ENCODE measurements at regions not wholly inside any gene's neighbourhood (a gene's known extent, or its start where the extent isn't known, plus 50 kb on each side); places are given as distances from the start of the nearest gene placed in this dataset.

DNA sequence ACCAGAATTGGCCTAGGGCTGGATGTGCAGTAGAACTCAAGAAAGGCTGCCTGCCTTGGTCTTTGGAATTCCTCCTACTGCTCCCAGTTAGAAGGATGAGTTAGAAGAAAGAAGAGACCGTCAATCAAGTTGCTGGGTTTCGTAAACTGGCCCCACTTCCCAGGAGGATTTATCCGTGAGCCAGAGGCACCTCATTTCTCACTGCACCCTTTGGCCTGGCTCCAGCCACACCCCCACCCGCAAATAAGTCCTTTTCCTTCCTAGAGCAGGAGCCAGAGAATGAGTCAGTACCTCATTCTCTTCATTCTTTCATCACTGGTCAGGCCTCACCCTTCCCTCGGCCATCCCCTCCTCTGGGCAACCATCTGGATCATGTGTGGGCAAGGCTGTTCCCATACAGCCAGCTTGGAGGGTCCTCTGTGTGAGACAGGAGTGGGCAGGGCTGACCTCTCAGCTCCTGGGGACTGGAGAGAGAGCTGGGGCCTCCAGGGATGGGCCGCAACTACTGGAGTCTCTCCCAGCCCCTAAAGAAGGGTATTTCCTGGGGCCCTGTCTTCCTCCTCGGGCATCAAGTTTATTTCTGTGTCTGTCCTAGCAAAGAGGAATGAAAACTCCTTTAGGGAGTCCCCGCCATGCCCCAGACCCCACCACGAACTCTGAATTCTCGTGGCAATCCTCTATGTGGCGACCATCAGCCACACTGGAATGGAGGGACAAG is 87.2 kb upstream of the DUSP5 start:
- TF ChIP-seq, protein P1, sequence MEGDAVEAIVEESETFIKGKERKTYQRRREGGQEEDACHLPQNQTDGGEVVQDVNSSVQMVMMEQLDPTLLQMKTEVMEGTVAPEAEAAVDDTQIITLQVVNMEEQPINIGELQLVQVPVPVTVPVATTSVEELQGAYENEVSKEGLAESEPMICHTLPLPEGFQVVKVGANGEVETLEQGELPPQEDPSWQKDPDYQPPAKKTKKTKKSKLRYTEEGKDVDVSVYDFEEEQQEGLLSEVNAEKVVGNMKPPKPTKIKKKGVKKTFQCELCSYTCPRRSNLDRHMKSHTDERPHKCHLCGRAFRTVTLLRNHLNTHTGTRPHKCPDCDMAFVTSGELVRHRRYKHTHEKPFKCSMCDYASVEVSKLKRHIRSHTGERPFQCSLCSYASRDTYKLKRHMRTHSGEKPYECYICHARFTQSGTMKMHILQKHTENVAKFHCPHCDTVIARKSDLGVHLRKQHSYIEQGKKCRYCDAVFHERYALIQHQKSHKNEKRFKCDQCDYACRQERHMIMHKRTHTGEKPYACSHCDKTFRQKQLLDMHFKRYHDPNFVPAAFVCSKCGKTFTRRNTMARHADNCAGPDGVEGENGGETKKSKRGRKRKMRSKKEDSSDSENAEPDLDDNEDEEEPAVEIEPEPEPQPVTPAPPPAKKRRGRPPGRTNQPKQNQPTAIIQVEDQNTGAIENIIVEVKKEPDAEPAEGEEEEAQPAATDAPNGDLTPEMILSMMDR (IDR thresholded peaks at IDR 0.05): no peak
- DNase-seq (peak in 1 of 14 experiments; percentile 48), ATAC-seq (ENCODE audit: poor library complexity) (no peak)
- Mint-ChIP-seq H3K27ac (no peak overlapping the region), H3K4me1 (ENCODE audit: low read depth) (peaks cover 15% of the 10 kb centered on the region), H3K36me3 (ENCODE audit: low read depth) (no peaks in the 10 kb centered on the region), H3K27me3 (no peaks in the 10 kb centered on the region), H3K4me3 (no peak overlapping the region), H3K9me3 (no peaks in the 10 kb centered on the region)
- no peak overlapping the region for H3K27ac ChIP-seq (ENCODE audit: low read depth in 1 of 2, low read length in 2 of 2)
- POLR2A ChIA-PET: no interaction called here
- peaks cover 18% of the 10 kb centered on the region for H3K4me1 ChIP-seq (ENCODE audit: insufficient read depth, low read length)
- intact Hi-C loops (cut with DNase I, micrococcal nuclease): no loop called here
- H3K4me3 ChIP-seq (ENCODE audit: low read length): no peak overlapping the region
- no peaks in the 10 kb centered on the region for H3K27me3 ChIP-seq (ENCODE audit: control insufficient read depth in 1 of 2, insufficient read depth in 2 of 2, low read length in 2 of 2)
- CTCF ChIA-PET: interaction anchor here (1.1 kb wide), 1 partner anchor 56 kb away, joined by 3 read pairs; no protein-coding TSS in a partner anchor
- no peaks in the 10 kb centered on the region for H3K9me3 ChIP-seq (ENCODE audit: control insufficient read depth in 1 of 2, insufficient read depth in 1 of 2, low read length in 2 of 2)
- no peaks in the 10 kb centered on the region for H3K36me3 ChIP-seq (ENCODE audit: insufficient read depth, low read length)

DNA sequence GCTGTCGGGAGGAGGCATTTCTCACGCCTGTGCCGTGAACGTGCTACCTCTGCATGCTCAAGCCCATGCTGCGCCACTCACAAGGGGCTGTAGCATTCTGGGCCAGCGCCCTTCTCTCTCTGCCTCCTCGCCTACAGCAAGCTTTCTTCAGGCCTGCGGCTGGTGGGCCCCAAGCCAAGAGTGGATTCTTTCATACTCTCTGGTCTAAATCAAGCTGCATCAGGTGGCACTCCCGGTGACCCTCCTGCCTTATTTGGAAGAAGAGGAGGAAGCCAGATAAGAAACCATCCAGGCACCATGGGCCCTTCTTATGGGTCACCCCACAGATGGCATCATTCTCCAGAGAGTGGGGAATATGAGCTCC is 86.7 kb upstream of the DUSP5 start:
- no peak overlapping the region for H3K27ac ChIP-seq (ENCODE audit: low read depth in 1 of 2, low read length in 2 of 2)
- Mint-ChIP-seq H3K4me3 (no peak overlapping the region), H3K27ac (no peak overlapping the region), H3K27me3 (no peaks in the 10 kb centered on the region), H3K36me3 (ENCODE audit: low read depth) (no peaks in the 10 kb centered on the region), H3K4me1 (ENCODE audit: low read depth) (peaks cover 20% of the 10 kb centered on the region), H3K9me3 (no peaks in the 10 kb centered on the region)
- no peak overlapping the region for H3K4me3 ChIP-seq (ENCODE audit: low read length)
- H3K4me1 ChIP-seq (ENCODE audit: insufficient read depth, low read length): peaks cover 23% of the 10 kb centered on the region
- no peaks in the 10 kb centered on the region for H3K9me3 ChIP-seq (ENCODE audit: control insufficient read depth in 1 of 2, insufficient read depth in 1 of 2, low read length in 2 of 2)
- ATAC-seq (ENCODE audit: poor library complexity) (no peak), DNase-seq (no peak)
- H3K27me3 ChIP-seq (ENCODE audit: control insufficient read depth in 1 of 2, insufficient read depth in 2 of 2, low read length in 2 of 2): no peaks in the 10 kb centered on the region
- TF ChIP-seq, protein P1 (IDR thresholded peaks at IDR 0.05): no peak
- POLR2A ChIA-PET: no interaction called here
- H3K36me3 ChIP-seq (ENCODE audit: insufficient read depth, low read length): no peaks in the 10 kb centered on the region
- intact Hi-C loops (cut with DNase I, micrococcal nuclease): no loop called here
- CTCF ChIA-PET: interaction anchor here (1.1 kb wide), 1 partner anchor 57 kb away, joined by 3 read pairs; no protein-coding TSS in a partner anchor

DNA sequence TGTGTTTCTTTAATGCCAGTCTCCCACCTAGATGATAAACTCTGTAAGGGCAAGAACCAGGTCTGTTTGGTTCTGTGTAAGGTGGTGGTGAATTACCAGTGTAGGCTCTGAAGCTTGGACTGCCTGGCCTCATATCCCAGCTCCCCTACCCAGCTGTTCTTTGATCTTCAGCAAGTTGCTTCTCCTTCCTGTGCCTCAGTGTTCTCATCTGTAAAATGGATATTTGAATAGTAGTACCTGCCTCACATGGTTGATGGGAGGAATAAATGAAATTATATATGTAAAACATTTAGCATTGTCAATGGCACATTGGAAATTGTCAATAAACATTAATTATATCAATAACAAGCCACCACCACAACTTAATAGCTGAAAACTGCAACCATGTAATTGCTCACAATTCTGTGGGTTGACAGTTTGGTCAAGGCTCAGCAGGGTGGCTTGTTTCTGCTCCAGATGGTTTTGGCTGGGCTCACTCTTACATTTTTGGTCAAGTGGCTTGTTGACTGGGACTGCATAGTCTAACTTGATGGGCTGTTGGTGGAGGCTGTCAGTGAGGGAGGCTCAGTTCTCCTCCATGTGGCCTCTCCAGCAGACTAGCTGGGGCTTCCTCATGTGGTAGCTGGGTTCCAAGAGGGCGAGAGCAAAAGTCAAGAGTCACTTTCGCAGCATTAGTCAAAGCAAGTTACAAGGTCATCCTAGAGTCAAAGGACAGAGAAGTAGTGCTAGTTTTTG is 84.5 kb upstream of the DUSP5 start:
- no peaks in the 10 kb centered on the region for H3K36me3 Mint-ChIP-seq (ENCODE audit: low read depth)
- ChIA-PET CTCF (interaction anchor here (0.7 kb wide), 1 partner anchor 59 kb away, joined by 3 read pairs; no protein-coding TSS in a partner anchor), POLR2A (interaction anchor here (0.6 kb wide), 1 partner anchor 58 kb away, joined by 3 read pairs; no protein-coding TSS in a partner anchor)
- H3K27me3 ChIP-seq (ENCODE audit: control insufficient read depth in 1 of 2, insufficient read depth in 2 of 2, low read length in 2 of 2): no peaks in the 10 kb centered on the region
- peaks cover 20% of the 10 kb centered on the region for H3K4me1 Mint-ChIP-seq (ENCODE audit: low read depth)
- H3K4me1 ChIP-seq (ENCODE audit: insufficient read depth, low read length): peaks cover 40% of the 10 kb centered on the region
- DNase-seq (no peak), ATAC-seq (ENCODE audit: poor library complexity) (no peak)
- TF ChIP-seq, protein P1 (IDR thresholded peaks at IDR 0.05): no peak
- H3K4me3 ChIP-seq (ENCODE audit: low read length): no peak overlapping the region
- no peak overlapping the region for H3K4me3 Mint-ChIP-seq
- H3K27ac Mint-ChIP-seq: peak overlapping the region; percentile 79
- no peaks in the 10 kb centered on the region for H3K9me3 ChIP-seq (ENCODE audit: control insufficient read depth in 1 of 2, insufficient read depth in 1 of 2, low read length in 2 of 2)
- H3K36me3 ChIP-seq (ENCODE audit: insufficient read depth, low read length): no peaks in the 10 kb centered on the region
- H3K27me3 Mint-ChIP-seq: no peaks in the 10 kb centered on the region
- H3K27ac ChIP-seq (ENCODE audit: low read depth in 1 of 2, low read length in 2 of 2): no peak overlapping the region
- intact Hi-C loops (cut with DNase I, micrococcal nuclease): no loop called here
- H3K9me3 Mint-ChIP-seq: no peaks in the 10 kb centered on the region
